Loucy (cell line): ENCODE measurements at regions not wholly inside any gene's neighbourhood (a gene's known extent, or its start where the extent isn't known, plus 50 kb on each side); places are given as distances from the start of the nearest gene placed in this dataset.

Experiments
- H2AFZ ChIP-seq: fragments of 200-600 bp; sonication (generic); 2 replicates; pipeline ENCODE4 v1.6.0; 2016; ENCODE audit warnings: antibody characterized with exemption, mild to moderate bottlenecking, low read length, moderate library complexity
- H3F3A ChIP-seq: fragments of 200-600 bp; 2 replicates; pipeline ENCODE4 v1.6.0; 2016; ENCODE audit warnings: antibody characterized with exemption, low read depth, mild to moderate bottlenecking
- H3K27me3 ChIP-seq: fragments of 200-600 bp; sonication (generic); 2 replicates; pipeline ENCODE4 v1.6.1; 2014; ENCODE audit warnings: low read length, mild to moderate bottlenecking; ENCODE audit not compliant: insufficient read depth, poor library complexity, severe bottlenecking
- H3K36me3 ChIP-seq: fragments of 200-600 bp; sonication (generic); 2 replicates; pipeline ENCODE4 v1.6.1; 2016; ENCODE audit warnings: low read length; ENCODE audit not compliant: insufficient read depth
- H3K4me1 ChIP-seq: fragments of 200-600 bp; sonication (generic); 2 replicates; pipeline ENCODE4 v1.5.1; 2014; ENCODE audit warnings: low read length, mild to moderate bottlenecking; ENCODE audit not compliant: insufficient read depth, poor library complexity, severe bottlenecking
- H3K4me2 ChIP-seq: fragments of 200-600 bp; sonication (generic); 2 replicates; pipeline ENCODE4 v1.6.0; 2014; ENCODE audit warnings: antibody characterized with exemption, low read length, low read depth, mild to moderate bottlenecking; ENCODE audit not compliant: poor library complexity, severe bottlenecking
- H3K4me3 ChIP-seq: fragments of 200-600 bp; sonication (generic); 2 replicates; pipeline ENCODE4 v1.5.1; 2014; ENCODE audit warnings: low read length, mild to moderate bottlenecking, mixed read lengths; ENCODE audit not compliant: poor library complexity, severe bottlenecking
- H3K79me2 ChIP-seq: fragments of 200-600 bp; sonication (generic); 2 replicates; pipeline ENCODE4 v1.6.1; 2014; ENCODE audit warnings: low read length; ENCODE audit not compliant: insufficient read depth
- H3K9ac ChIP-seq: fragments of 200-600 bp; sonication (generic); 2 replicates; pipeline ENCODE4 v1.6.0; 2014; ENCODE audit warnings: mild to moderate bottlenecking, low read depth, low read length, moderate library complexity; ENCODE audit not compliant: poor library complexity, severe bottlenecking
- H3K9me2 ChIP-seq: fragments of 200-600 bp; sonication (generic); replicated peaks from 2 replicates; pipeline ENCODE4 v1.6.1; 2016; ENCODE audit warnings: low read depth, low read length, mixed read lengths
- H3K9me3 ChIP-seq: fragments of 200-600 bp; sonication (generic); 2 replicates; pipeline ENCODE4 v1.6.1; 2014; ENCODE audit warnings: mild to moderate bottlenecking, antibody characterized with exemption, low read length, low read depth; ENCODE audit not compliant: insufficient read depth
- H4K20me1 ChIP-seq: fragments of 200-600 bp; sonication (generic); 2 replicates; pipeline ENCODE4 v1.6.0; 2014; ENCODE audit warnings: antibody characterized with exemption, low read length, mild to moderate bottlenecking; ENCODE audit not compliant: insufficient read depth, poor library complexity, severe bottlenecking
- EZH2phosphoT487 ChIP-seq: fragments of 200-600 bp; IDR thresholded peaks from 2 replicates; pipeline ENCODE4 v1.6.1; 2018; ENCODE audit warnings: antibody characterized with exemption, mild to moderate bottlenecking, moderate library complexity, borderline replicate concordance
- TF ChIP-seq, protein P1 (sequence below): fragments of 200-600 bp; sonication (generic); conservative IDR thresholded peaks from 2 replicates; pipeline ENCODE4 v1.5.1; 2014; ENCODE audit warnings: mild to moderate bottlenecking, antibody characterized with exemption, low read length

DNA sequence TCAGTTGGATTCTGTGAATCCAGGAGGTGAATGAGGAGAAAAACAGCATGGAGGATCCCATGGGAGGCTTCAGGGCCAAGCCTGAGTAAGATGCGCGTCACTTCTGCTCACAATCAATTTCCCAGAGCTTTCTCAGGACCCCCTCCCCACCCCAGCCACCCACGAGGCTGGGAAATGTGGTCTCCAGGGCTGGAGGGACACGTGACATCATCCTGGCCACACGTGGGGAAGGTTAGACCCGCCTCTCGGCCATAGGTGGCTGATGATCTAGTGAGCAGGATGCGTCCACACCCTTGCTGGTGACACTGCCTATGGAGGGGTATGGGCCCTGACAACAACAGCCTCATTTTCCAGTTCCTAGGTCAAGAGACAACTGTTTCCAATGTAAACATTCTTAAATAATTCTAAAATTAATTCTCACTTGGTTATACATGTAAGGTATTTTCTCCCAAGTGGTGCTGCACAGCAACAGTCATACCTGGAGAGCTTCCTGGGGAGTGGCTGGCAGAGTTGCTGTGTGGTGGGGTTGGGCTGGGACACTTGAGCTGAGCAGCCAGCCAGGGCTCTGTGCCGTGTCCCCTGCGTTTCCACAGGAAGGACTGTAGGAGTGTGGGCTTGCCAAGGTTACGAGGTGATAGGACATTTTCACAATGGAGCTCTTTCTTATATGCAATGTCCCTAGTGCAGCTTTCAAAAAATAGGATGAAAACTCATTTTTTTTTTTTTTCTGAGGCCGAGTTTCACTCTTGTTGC, 153.1 kb downstream of the GADD45G start:
- Histone ChIP-seq H3K9me2 (no peaks in the 10 kb centered on the region), H2AFZ (no peak overlapping the region), H3K79me2 (no peaks in the 10 kb centered on the region), H3K4me2 (no peak overlapping the region), H4K20me1 (no peaks in the 10 kb centered on the region), H3K27me3 (no peaks in the 10 kb centered on the region), H3K9ac (no peak overlapping the region), H3K9me3 (no peaks in the 10 kb centered on the region), H3F3A (no peaks in the 10 kb centered on the region), H3K36me3 (no peaks in the 10 kb centered on the region), H3K4me3 (no peak overlapping the region), H3K4me1 (no peaks in the 10 kb centered on the region)
- TF ChIP-seq, protein P1, sequence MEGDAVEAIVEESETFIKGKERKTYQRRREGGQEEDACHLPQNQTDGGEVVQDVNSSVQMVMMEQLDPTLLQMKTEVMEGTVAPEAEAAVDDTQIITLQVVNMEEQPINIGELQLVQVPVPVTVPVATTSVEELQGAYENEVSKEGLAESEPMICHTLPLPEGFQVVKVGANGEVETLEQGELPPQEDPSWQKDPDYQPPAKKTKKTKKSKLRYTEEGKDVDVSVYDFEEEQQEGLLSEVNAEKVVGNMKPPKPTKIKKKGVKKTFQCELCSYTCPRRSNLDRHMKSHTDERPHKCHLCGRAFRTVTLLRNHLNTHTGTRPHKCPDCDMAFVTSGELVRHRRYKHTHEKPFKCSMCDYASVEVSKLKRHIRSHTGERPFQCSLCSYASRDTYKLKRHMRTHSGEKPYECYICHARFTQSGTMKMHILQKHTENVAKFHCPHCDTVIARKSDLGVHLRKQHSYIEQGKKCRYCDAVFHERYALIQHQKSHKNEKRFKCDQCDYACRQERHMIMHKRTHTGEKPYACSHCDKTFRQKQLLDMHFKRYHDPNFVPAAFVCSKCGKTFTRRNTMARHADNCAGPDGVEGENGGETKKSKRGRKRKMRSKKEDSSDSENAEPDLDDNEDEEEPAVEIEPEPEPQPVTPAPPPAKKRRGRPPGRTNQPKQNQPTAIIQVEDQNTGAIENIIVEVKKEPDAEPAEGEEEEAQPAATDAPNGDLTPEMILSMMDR, result no peak
- TF ChIP-seq EZH2phosphoT487, result no peak

DNA sequence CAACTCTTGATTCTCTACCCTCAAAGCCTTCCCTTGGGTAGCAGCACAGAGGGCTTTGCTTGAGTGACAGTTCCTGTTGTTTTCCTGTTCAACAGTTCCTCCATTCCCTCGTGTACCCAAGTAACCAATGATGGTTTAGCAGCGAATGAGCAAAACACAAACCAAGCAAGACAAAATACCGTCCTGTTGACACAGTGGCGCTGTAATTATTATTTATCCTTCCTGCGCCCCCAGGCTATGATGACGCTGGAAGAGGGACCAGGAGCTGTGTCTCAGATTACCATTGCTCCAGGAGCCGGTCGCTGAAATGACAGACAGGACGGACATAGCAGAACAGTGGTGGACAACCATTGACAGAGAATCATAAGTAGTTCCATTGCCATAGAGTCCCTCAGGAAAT, 154.8 kb downstream of the GADD45G start:
- H3K27me3 ChIP-seq, result no peaks in the 10 kb centered on the region
- no peak overlapping the region for H3K4me3 ChIP-seq
- no peaks in the 10 kb centered on the region for H3K9me2 ChIP-seq
- no peak overlapping the region for H3K9ac ChIP-seq
- no peaks in the 10 kb centered on the region for H3K9me3 ChIP-seq
- no peaks in the 10 kb centered on the region for H3K79me2 ChIP-seq
- H4K20me1 ChIP-seq, result no peaks in the 10 kb centered on the region
- H3K4me2 ChIP-seq, result no peak overlapping the region
- H3K4me1 ChIP-seq, result no peaks in the 10 kb centered on the region
- TF ChIP-seq EZH2phosphoT487, result no peak
- TF ChIP-seq, protein P1, result no peak
- no peaks in the 10 kb centered on the region for H3F3A ChIP-seq
- H3K36me3 ChIP-seq, result no peaks in the 10 kb centered on the region
- H2AFZ ChIP-seq, result no peak overlapping the region

DNA sequence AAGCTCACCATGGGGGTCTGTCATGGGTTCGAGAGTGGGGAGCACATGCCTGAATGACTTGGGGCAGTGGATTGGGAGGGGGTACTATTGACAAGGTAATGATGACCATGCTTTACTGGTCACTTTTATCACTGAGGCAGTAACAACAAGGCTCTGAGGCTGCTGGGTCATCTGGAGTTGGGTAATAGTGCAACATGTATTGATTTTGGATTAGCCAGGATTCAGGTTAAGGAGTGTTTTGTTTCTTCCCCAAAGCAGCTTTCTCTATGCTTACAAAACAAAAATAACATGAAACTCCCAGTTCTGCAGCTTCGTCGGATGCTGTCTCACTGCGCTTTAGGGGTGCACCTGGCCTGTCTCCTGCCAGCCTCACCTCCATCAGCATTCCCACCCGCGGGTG, 155.3 kb downstream of the GADD45G start:
- Histone ChIP-seq H3K9ac (no peak overlapping the region), H2AFZ (no peak overlapping the region), H3K4me2 (no peak overlapping the region), H3K27me3 (no peaks in the 10 kb centered on the region), H4K20me1 (no peaks in the 10 kb centered on the region), H3K79me2 (no peaks in the 10 kb centered on the region), H3F3A (no peaks in the 10 kb centered on the region), H3K9me2 (no peaks in the 10 kb centered on the region), H3K4me1 (no peaks in the 10 kb centered on the region), H3K36me3 (no peaks in the 10 kb centered on the region), H3K9me3 (no peaks in the 10 kb centered on the region), H3K4me3 (no peak overlapping the region)
- TF ChIP-seq, protein P1, result no peak
- TF ChIP-seq EZH2phosphoT487, result no peak
